Panc1 (cell line): ENCODE measurements at regions not wholly inside any gene's neighbourhood (a gene's known extent, or its start where the extent isn't known, plus 50 kb on each side); places are given as distances from the start of the nearest gene placed in this dataset.

Experiments used
- POLR2AphosphoS5 ChIP-seq: IDR thresholded peaks from 2 replicates; pipeline ENCODE4 v1.6.1; 2012; ENCODE audit warnings: mild to moderate bottlenecking, low read depth, low read length, moderate library complexity
- REST ChIP-seq, 2 experiments: IDR thresholded peaks; 2 replicates each; pipeline ENCODE4 v1.6.1; 2011 to 2012; ENCODE audit warnings: low read depth in 2 of 2, control low read depth in 1 of 2, low read length in 1 of 2, mild to moderate bottlenecking in 1 of 2, moderate library complexity in 1 of 2; ENCODE audit not compliant: insufficient read depth in 1 of 2
- SIN3A ChIP-seq: IDR thresholded peaks from 2 replicates; pipeline ENCODE4 v1.6.1; 2012; ENCODE audit warnings: low read depth, mild to moderate bottlenecking, low read length, moderate library complexity, borderline replicate concordance; ENCODE audit not compliant: insufficient read depth
- TF ChIP-seq, protein P1 (sequence below): fragments of 450-650 bp; IDR thresholded peaks from 2 replicates; pipeline ENCODE4 v1.5.1; 2017; ENCODE audit warnings: mild to moderate bottlenecking

GRCh38 chr15:62494197-62494596, 329.1 kb upstream of the C2CD4B start:
- TF ChIP-seq, protein P1, sequence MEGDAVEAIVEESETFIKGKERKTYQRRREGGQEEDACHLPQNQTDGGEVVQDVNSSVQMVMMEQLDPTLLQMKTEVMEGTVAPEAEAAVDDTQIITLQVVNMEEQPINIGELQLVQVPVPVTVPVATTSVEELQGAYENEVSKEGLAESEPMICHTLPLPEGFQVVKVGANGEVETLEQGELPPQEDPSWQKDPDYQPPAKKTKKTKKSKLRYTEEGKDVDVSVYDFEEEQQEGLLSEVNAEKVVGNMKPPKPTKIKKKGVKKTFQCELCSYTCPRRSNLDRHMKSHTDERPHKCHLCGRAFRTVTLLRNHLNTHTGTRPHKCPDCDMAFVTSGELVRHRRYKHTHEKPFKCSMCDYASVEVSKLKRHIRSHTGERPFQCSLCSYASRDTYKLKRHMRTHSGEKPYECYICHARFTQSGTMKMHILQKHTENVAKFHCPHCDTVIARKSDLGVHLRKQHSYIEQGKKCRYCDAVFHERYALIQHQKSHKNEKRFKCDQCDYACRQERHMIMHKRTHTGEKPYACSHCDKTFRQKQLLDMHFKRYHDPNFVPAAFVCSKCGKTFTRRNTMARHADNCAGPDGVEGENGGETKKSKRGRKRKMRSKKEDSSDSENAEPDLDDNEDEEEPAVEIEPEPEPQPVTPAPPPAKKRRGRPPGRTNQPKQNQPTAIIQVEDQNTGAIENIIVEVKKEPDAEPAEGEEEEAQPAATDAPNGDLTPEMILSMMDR, result no peak
- no peak for TF ChIP-seq POLR2AphosphoS5
- no peak for TF ChIP-seq SIN3A
- TF ChIP-seq REST (IDR thresholded peaks at IDR 0.05; ENCODE audit: insufficient read depth in 1 of 2, low read depth in 2 of 2, low read length in 1 of 2), result no peak
